Lower lobe of right lung (tissue), 2 donors: ENCODE measurements at regions not wholly inside any gene's neighbourhood (a gene's known extent, or its start where the extent isn't known, plus 50 kb on each side); places are given as distances from the start of the nearest gene placed in this dataset.

Source experiments
- ATAC-seq, 2 donors: fragments of 200-7000 bp; cut with Tn5 transposase; one replicate each; pipeline ENCODE4 v1.9.1; 2020 to 2022; ENCODE audit warnings: mild to moderate bottlenecking in 2 of 2, moderate library complexity in 2 of 2
- DNase-seq: peaks from one replicate; pipeline ENCODE4 v3.0.0-alpha.2; 2020
- H3K27ac ChIP-seq: fragments of 200-600 bp; one replicate; pipeline ENCODE4 v1.8.0; 2022
- H3K27me3 ChIP-seq: fragments of 200-600 bp; one replicate; pipeline ENCODE4 v1.8.0; 2022; ENCODE audit warnings: low read depth
- H3K36me3 ChIP-seq: fragments of 200-600 bp; one replicate; pipeline ENCODE4 v1.8.0; 2022; ENCODE audit warnings: mild to moderate bottlenecking
- H3K4me1 ChIP-seq: fragments of 200-600 bp; one replicate; pipeline ENCODE4 v1.8.0; 2022
- H3K4me3 ChIP-seq: fragments of 200-600 bp; one replicate; pipeline ENCODE4 v1.8.0; 2022; ENCODE audit warnings: mild to moderate bottlenecking
- H3K9me3 ChIP-seq: fragments of 200-600 bp; one replicate; pipeline ENCODE4 v1.8.0; 2022
- CTCF ChIP-seq: fragments of 200-600 bp; IDR thresholded peaks from one replicate; pipeline ENCODE4 v1.8.0; 2022; ENCODE audit warnings: antibody characterized with exemption, mild to moderate bottlenecking
- intact Hi-C: fragments of 100-400 bp; cut with DNase I; formaldehyde crosslinking; loops from one replicate; pipeline ENCODE4 v1.11.0; 2022
- donor health status: DM: no; HTN: yes; CAD: no; lungs with severe emphysema.

DNA sequence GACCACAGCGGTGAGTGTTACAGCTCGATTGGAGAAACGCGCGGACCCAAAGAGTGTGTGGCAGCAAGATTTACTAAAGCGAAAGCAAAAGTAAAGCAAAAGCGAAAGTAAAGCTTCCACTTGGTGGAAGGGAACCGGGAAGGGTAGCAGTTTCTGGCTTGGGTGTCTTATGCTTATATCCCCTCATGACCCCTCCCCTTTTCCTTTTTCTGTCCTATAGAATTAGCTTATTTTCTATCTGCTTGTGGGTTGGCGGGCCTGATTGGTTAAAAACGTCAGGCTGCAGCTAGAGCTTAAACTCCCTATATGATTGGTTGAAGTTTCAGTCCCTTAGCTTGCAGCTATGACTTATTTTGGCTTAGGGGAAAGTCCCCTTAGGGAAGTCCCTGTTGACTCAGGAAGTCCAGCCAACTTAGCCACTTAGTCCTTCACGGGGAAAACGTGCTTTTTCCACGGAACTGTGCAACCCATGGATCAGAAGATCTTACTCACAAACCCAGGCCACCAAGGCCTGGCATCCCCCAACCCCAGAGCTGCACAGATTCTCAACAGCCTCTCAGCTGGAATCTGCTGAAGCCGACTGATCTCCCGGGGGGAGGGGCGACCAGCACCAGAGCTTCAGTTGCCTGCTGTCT lies 114.2 kb upstream of the ADAMTS16 start:
- intact Hi-C loops: no loop called here
- H3K9me3 ChIP-seq: no peaks in the 10 kb centered on the region
- TF ChIP-seq CTCF: no peak
- H3K27ac ChIP-seq: no peak overlapping the region
- H3K4me1 ChIP-seq: no peaks in the 10 kb centered on the region
- DNase-seq (no peak), ATAC-seq (no peak)
- no peaks in the 10 kb centered on the region for H3K36me3 ChIP-seq
- H3K27me3 ChIP-seq: no peaks in the 10 kb centered on the region
- no peak overlapping the region for H3K4me3 ChIP-seq

DNA sequence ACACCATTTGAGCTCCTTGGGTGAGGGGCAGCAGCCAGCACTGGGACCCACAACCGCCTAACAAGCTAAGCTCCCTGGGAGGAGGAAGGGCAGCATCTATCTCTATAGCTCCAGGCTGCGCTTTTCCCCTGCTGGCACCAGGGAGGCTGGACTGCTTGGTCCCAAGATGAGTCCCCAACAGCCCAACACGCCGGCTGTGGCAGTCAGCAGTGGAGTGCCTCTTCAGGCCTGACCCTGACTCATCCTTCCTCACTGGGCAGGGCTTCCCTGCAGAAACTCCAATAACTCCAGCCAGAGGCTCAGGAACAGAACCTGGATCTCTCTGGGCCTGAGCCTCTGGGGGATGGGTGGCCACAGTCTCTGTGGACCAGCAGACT lies 113.7 kb upstream of the ADAMTS16 start:
- DNase-seq (no peak), ATAC-seq (no peak)
- no peaks in the 10 kb centered on the region for H3K4me1 ChIP-seq
- no peaks in the 10 kb centered on the region for H3K27me3 ChIP-seq
- no peak overlapping the region for H3K27ac ChIP-seq
- no peak for TF ChIP-seq CTCF
- no peak overlapping the region for H3K4me3 ChIP-seq
- intact Hi-C loops: no loop called here
- no peaks in the 10 kb centered on the region for H3K36me3 ChIP-seq
- H3K9me3 ChIP-seq: no peaks in the 10 kb centered on the region

- Histone ChIP-seq H3K4me1 (no peaks in the 10 kb centered on the region), H3K4me3 (no peak overlapping the region), H3K36me3 (no peaks in the 10 kb centered on the region), H3K27me3 (no peaks in the 10 kb centered on the region), H3K27ac (no peak overlapping the region), H3K9me3 (no peaks in the 10 kb centered on the region)
- TF ChIP-seq CTCF: no peak
- intact Hi-C loops: no loop called here
- DNase-seq: no peak
- no peak for ATAC-seq
Measured at GRCh38 chr5:5031665-5032064, 108.5 kb upstream of the ADAMTS16 start.

- no peak overlapping the region for H3K27ac ChIP-seq
- no peak overlapping the region for H3K4me3 ChIP-seq
- H3K36me3 ChIP-seq: no peaks in the 10 kb centered on the region
- H3K27me3 ChIP-seq: no peaks in the 10 kb centered on the region
- no peak for ATAC-seq
- no peak for DNase-seq
- no peaks in the 10 kb centered on the region for H3K9me3 ChIP-seq
- no peaks in the 10 kb centered on the region for H3K4me1 ChIP-seq
- TF ChIP-seq CTCF: no peak
- intact Hi-C loops: no loop called here
Measured at GRCh38 chr5:5037674-5038073, 102.5 kb upstream of the ADAMTS16 start.

DNA sequence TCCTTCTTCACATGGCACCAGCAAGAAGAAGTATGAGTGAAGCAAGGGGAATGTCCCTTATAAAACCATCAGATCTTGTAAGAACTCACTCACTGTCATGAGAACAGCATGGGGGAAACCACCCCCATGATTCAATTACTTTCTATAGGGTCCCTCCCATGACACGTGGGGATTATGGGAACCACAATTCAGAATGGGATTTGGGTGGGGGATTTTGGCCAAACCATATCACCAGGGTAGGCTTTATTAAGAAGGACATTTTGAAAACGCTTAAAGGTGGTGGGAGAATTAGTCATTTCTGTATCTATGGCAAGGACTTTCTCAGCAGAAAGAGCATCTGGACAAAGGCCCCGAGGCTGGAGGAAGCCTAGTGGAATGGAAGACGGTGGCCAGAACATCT lies 100.2 kb upstream of the ADAMTS16 start:
- intact Hi-C loops: no loop called here

More for the DNA sequence above, 100.2 kb upstream of the ADAMTS16 start:
- Histone ChIP-seq H3K9me3 (no peaks in the 10 kb centered on the region), H3K36me3 (no peaks in the 10 kb centered on the region), H3K27ac (no peak overlapping the region), H3K27me3 (no peaks in the 10 kb centered on the region), H3K4me3 (no peak overlapping the region), H3K4me1 (no peaks in the 10 kb centered on the region)
- no peak for ATAC-seq
- no peak for TF ChIP-seq CTCF
- no peak for DNase-seq
